GM12874 (cell line): ENCODE measurements at regions not wholly inside any gene's neighbourhood (a gene's known extent, or its start where the extent isn't known, plus 50 kb on each side); places are given as distances from the start of the nearest gene placed in this dataset.

Experiments used
- CTCF ChIP-seq: IDR thresholded peaks from 2 replicates; pipeline ENCODE4 v1.5.1; 2011; ENCODE audit warnings: low read depth, mild to moderate bottlenecking, control low read depth, low read length, moderate library complexity; ENCODE audit not compliant: insufficient read depth

DNA sequence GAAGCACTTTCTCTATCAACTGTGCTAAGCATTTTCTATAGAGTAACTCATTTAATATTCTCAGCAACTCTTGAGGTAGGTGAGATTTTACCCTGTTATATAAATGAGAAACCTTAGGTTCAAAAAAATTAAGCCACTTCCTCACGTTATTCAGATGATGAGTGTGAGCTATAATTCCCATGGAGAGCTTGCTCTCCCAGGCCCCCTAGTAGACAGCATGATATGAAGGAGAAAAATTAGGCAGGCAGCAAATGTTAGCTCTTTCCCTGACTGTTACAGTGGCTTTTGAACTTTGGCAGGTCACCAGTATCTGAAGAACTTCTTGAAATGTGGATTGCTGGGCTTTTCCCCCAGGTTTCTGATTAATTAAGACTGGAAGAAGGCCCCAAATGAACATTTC is 753.1 kb downstream of the NCAM2 start:
- TF ChIP-seq CTCF, result no peak

DNA sequence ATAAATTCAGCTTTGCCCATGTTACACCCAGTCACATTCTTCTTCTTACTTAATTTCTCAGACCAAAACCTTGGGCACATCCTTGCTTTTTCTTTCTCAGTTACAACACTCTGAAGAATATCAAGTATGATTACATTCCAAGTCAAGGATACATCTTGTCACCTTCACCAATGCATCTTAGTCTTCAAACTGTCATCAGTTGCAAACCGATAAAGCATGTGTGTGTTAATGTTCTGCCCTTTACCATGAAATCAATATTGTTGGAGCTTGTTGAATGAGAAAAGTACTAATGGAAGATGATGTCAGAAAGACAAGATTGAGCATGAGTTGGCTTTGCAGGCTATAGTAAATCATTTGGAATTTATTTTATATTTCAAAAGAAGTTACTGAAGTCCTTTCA is 764.6 kb downstream of the NCAM2 start:
- TF ChIP-seq CTCF, result no peak

- TF ChIP-seq CTCF, result no peak
Measured at GRCh38 chr21:21764281-21764680, 766.1 kb downstream of the NCAM2 start.

DNA sequence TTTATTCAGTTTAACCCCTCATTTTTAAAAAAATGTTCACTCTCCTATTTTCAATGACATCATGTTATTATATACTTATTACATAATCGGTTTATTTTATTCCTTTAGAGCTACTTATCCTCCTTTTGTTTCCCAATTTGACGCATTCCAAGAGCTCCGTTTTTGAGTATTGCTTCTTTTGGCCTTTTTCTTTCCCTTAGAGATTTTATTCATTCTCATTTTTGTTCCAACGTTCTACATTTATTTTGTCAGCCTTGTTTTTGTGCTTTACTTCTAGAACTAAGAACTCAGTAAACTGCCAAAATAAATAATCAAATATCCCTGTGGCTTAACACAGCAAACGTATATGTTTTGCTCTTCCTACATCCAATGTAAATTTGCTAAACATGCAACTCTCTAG is 769.1 kb downstream of the NCAM2 start:
- no peak for TF ChIP-seq CTCF

GRCh38 chr21:21788591-21788990 is 790.4 kb downstream of the NCAM2 start:
- TF ChIP-seq CTCF, result no peak

GRCh38 chr21:21801921-21802320 is 803.7 kb downstream of the NCAM2 start:
- TF ChIP-seq CTCF, result no peak

DNA sequence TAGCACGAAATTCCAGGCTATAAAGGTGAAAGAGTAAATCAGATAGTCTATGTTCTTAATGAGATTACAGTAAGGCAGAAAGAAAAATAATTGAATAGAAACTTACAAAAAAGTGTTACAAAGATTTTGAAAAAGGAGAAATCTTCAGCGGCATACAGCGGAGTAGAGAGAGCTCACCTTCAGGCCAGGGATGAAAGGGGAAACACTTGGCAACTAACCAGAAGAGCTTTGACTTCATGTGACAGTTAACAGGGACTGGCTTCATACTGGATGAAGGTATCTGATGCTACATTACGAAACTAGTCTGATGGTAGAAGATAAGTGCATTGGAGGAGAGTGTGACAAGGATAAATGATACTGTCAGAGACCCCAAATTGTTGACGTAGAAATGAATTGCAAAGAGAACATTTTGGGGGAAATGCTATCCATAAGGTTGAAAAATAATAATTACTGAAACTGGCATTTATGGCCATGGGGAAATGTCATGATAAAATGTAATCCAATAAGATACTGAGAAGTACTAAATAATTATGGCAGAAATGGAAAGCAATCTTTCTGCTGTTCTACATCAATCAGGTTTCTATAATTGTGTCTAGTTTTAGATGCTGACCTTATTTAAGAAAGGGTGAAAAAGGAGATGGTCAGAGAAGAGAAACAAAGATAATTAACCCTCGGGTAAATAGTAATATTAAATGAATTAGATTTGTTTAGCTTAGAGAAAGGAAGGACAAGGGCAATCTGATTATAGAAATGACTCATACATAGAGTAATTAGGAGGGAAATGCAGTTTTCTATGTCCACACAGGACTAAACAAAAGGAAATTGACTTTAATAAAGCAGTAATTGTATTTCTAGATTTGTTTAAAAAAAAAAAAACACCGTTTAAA is 808.7 kb downstream of the NCAM2 start:
- no peak for TF ChIP-seq CTCF
